ENCODE measurements at regions not wholly inside any gene's neighbourhood (a gene's known extent, or its start where the extent isn't known, plus 50 kb on each side); places are given as distances from the start of the nearest gene placed in this dataset.

GRCh38 chr5:110055302-110055701 is 365.6 kb downstream of the MAN2A1 start:
- intact Hi-C loops (cut with DNase I), result no loop called here
- Histone ChIP-seq H3K9me3 (no peaks in the 10 kb centered on the region), H3K36me3 (no peaks in the 10 kb centered on the region), H3K27ac (no peak overlapping the region), H3K4me3 (no peak overlapping the region), H3K27me3 (replicated peaks; ENCODE audit: insufficient read depth) (no peaks in the 10 kb centered on the region), H3K4me1 (replicated peaks) (no peaks in the 10 kb centered on the region)
- TF ChIP-seq, protein P1, sequence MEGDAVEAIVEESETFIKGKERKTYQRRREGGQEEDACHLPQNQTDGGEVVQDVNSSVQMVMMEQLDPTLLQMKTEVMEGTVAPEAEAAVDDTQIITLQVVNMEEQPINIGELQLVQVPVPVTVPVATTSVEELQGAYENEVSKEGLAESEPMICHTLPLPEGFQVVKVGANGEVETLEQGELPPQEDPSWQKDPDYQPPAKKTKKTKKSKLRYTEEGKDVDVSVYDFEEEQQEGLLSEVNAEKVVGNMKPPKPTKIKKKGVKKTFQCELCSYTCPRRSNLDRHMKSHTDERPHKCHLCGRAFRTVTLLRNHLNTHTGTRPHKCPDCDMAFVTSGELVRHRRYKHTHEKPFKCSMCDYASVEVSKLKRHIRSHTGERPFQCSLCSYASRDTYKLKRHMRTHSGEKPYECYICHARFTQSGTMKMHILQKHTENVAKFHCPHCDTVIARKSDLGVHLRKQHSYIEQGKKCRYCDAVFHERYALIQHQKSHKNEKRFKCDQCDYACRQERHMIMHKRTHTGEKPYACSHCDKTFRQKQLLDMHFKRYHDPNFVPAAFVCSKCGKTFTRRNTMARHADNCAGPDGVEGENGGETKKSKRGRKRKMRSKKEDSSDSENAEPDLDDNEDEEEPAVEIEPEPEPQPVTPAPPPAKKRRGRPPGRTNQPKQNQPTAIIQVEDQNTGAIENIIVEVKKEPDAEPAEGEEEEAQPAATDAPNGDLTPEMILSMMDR (IDR thresholded peaks at IDR 0.05), result no peak
- TF ChIP-seq POLR2AphosphoS5 (IDR thresholded peaks at IDR 0.05), result no peak
- DNase-seq (ENCODE audit: low spot score), result no peak
- 78% methylated on average over 2 of the region's 2 CpGs for WGBS

DNA sequence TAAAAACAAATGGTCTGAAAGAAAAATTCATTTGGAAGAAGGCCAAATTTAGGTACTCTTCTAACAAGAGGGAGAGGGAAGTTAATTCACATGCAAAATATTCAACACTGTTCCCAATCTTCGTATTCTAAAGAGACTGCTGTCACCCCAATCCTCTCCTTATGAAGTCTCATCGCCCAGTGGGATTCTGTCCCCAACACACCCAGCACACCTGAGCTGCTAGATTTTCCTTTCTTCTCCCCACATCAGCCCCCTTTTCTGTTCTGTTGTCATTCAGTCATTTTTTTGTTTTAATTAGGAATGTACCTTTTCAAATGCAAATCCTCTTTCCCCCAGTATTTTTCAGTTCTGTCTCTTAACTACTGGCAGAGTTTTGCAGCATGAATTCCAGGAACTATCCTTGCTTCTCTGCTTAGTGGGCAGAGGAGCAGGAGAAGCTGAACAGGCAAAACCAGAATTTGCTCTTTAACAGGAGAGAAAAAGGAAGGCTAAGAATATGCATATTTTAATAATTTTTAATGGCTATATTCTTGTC is 366.9 kb downstream of the MAN2A1 start:
- Histone ChIP-seq H3K27ac (no peak overlapping the region), H3K4me1 (replicated peaks) (no peaks in the 10 kb centered on the region), H3K27me3 (replicated peaks; ENCODE audit: insufficient read depth) (no peaks in the 10 kb centered on the region), H3K36me3 (no peaks in the 10 kb centered on the region), H3K4me3 (no peak overlapping the region), H3K9me3 (no peaks in the 10 kb centered on the region)
- DNase-seq (ENCODE audit: low spot score), result no peak
- 88% methylated on average over 2 of the region's 2 CpGs for WGBS
- intact Hi-C loops (cut with DNase I), result no loop called here
- TF ChIP-seq POLR2AphosphoS5 (IDR thresholded peaks at IDR 0.05), result no peak
- no peak for TF ChIP-seq POLR2A (IDR thresholded peaks at IDR 0.05)
- TF ChIP-seq, protein P1 (IDR thresholded peaks at IDR 0.05), result no peak

GRCh38 chr5:110058175-110058574 is 368.4 kb downstream of the MAN2A1 start:
- TF ChIP-seq POLR2AphosphoS5 (IDR thresholded peaks at IDR 0.05), result peak; percentile 32
- TF ChIP-seq, protein P1 (IDR thresholded peaks at IDR 0.05), result no peak
- Histone ChIP-seq H3K4me1 (replicated peaks) (no peaks in the 10 kb centered on the region), H3K27me3 (replicated peaks; ENCODE audit: insufficient read depth) (no peaks in the 10 kb centered on the region), H3K36me3 (no peaks in the 10 kb centered on the region), H3K27ac (no peak overlapping the region), H3K9me3 (no peaks in the 10 kb centered on the region), H3K4me3 (no peak overlapping the region)
- peak; percentile 71 for DNase-seq (ENCODE audit: low spot score)
- intact Hi-C loops (cut with DNase I), result no loop called here
- 26% methylated on average over 4 of the region's 4 CpGs for WGBS

DNA sequence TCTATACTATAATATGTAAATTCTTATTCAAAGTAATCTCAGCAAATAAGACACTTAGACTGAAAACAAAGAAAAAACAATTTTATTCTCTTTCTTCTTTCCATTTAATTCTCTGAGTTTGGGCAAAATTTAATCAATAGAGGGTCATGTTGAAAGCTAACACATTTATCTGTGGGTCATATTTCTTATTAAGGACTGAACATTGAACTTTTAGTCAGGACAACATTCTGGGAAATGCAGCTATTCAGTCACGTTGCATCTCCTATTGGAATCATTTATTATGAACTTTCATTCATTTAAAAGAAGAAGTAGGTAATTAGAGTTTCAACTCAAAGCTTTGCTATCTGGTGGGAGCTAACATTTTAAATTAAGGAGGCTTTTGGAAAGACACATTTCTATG is 372.5 kb downstream of the MAN2A1 start:
- Histone ChIP-seq H3K4me3 (no peak overlapping the region), H3K27me3 (replicated peaks; ENCODE audit: insufficient read depth) (no peaks in the 10 kb centered on the region), H3K27ac (no peak overlapping the region), H3K9me3 (no peaks in the 10 kb centered on the region), H3K4me1 (replicated peaks) (no peaks in the 10 kb centered on the region), H3K36me3 (no peaks in the 10 kb centered on the region)
- intact Hi-C loops (cut with DNase I), result no loop called here
- WGBS, result 81% methylated on average over 1 of the region's 1 CpG
- TF ChIP-seq, protein P1 (IDR thresholded peaks at IDR 0.05), result no peak
- no peak for TF ChIP-seq POLR2A (IDR thresholded peaks at IDR 0.05)
- DNase-seq (ENCODE audit: low spot score), result no peak

- no peaks in the 10 kb centered on the region for H3K27me3 ChIP-seq (replicated peaks; ENCODE audit: insufficient read depth)
- WGBS, result 60% methylated on average over 7 of the region's 7 CpGs
- no peak overlapping the region for H3K4me3 ChIP-seq
- TF ChIP-seq POLR2A (IDR thresholded peaks at IDR 0.05) (no peak), POLR2AphosphoS5 (IDR thresholded peaks at IDR 0.05) (no peak)
- TF ChIP-seq, protein P1 (IDR thresholded peaks at IDR 0.05), result no peak
- no peaks in the 10 kb centered on the region for H3K36me3 ChIP-seq
- H3K27ac ChIP-seq, result no peak overlapping the region
- no peaks in the 10 kb centered on the region for H3K4me1 ChIP-seq (replicated peaks)
- H3K9me3 ChIP-seq, result no peaks in the 10 kb centered on the region
- no peak for DNase-seq (ENCODE audit: low spot score)
- intact Hi-C loops (cut with DNase I), result no loop called here
Measured at GRCh38 chr5:110063640-110064602, 374.2 kb downstream of the MAN2A1 start.
